Colonic mucosa (tissue), 4 donors: ENCODE measurements at regions not wholly inside any gene's neighbourhood (a gene's known extent, or its start where the extent isn't known, plus 50 kb on each side); places are given as distances from the start of the nearest gene placed in this dataset.

ENCODE experiments used
- DNase-seq: peaks from one replicate; pipeline ENCODE4 v3.0.0-alpha.2; 2020
- H3K27ac ChIP-seq: fragments of 200-600 bp; one replicate; pipeline ENCODE4 v1.8.0; 2021
- H3K27me3 ChIP-seq: fragments of 200-600 bp; one replicate; pipeline ENCODE4 v1.8.0; 2021
- H3K36me3 ChIP-seq: fragments of 200-600 bp; one replicate; pipeline ENCODE4 v1.8.0; 2021
- H3K4me1 ChIP-seq: fragments of 200-600 bp; one replicate; pipeline ENCODE4 v1.8.0; 2021; ENCODE audit warnings: mild to moderate bottlenecking
- H3K4me3 ChIP-seq: fragments of 200-600 bp; one replicate; pipeline ENCODE4 v1.8.0; 2021
- H3K9ac ChIP-seq, 2 donors: one replicate each; pipeline ENCODE4 v1.7.0; 2013; ENCODE audit warnings: control low read depth in 2 of 2, low read depth in 2 of 2, low read length in 2 of 2
- H3K9me3 ChIP-seq: fragments of 200-600 bp; one replicate; pipeline ENCODE4 v1.8.0; 2021
- intact Hi-C: fragments of 100-400 bp; cut with DNase I; formaldehyde crosslinking; loops from one replicate; pipeline ENCODE4 v1.14.1; 2022
- TF ChIP-seq, protein P1 (sequence below): fragments of 200-600 bp; IDR thresholded peaks from one replicate; pipeline ENCODE4 v1.8.0; 2022; ENCODE audit warnings: antibody characterized with exemption, mild to moderate bottlenecking
- donor health status: healthy.
- donor health status: DM: no; HTN: no; CAD: no.
- donor health status: DM: no; HTN: no; CAD: no.

DNA sequence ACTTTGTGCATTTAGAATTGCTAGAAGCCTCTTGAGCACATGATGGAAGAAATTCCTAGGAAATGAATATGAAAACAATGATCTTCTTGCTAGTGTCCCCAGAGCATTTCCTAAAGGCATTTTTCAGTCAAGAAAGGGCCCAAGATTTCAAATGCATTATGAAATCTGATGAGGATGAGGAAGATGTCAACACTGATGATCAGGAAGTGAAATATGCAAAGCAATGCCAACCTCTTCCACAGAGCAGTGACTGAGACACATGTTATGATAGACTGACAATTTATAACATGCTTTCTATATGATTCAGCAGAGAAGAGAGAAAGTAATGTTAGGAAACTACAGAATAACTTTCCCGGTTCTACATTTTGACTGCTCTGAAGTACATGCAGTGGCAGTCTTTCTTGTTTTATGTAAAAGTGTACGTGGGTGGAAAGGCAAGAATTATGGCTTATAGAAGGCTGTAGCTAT, 859.1 kb upstream of the GOT2 start:
- intact Hi-C loops = no loop called here
- no peak overlapping the region for H3K4me3 ChIP-seq
- no peaks in the 10 kb centered on the region for H3K4me1 ChIP-seq
- TF ChIP-seq, protein P1, sequence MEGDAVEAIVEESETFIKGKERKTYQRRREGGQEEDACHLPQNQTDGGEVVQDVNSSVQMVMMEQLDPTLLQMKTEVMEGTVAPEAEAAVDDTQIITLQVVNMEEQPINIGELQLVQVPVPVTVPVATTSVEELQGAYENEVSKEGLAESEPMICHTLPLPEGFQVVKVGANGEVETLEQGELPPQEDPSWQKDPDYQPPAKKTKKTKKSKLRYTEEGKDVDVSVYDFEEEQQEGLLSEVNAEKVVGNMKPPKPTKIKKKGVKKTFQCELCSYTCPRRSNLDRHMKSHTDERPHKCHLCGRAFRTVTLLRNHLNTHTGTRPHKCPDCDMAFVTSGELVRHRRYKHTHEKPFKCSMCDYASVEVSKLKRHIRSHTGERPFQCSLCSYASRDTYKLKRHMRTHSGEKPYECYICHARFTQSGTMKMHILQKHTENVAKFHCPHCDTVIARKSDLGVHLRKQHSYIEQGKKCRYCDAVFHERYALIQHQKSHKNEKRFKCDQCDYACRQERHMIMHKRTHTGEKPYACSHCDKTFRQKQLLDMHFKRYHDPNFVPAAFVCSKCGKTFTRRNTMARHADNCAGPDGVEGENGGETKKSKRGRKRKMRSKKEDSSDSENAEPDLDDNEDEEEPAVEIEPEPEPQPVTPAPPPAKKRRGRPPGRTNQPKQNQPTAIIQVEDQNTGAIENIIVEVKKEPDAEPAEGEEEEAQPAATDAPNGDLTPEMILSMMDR = no peak
- no peak overlapping the region for H3K9ac ChIP-seq
- no peak overlapping the region for H3K27ac ChIP-seq
- H3K36me3 ChIP-seq = no peaks in the 10 kb centered on the region
- H3K27me3 ChIP-seq = no peaks in the 10 kb centered on the region
- DNase-seq = no peak
- no peaks in the 10 kb centered on the region for H3K9me3 ChIP-seq

DNA sequence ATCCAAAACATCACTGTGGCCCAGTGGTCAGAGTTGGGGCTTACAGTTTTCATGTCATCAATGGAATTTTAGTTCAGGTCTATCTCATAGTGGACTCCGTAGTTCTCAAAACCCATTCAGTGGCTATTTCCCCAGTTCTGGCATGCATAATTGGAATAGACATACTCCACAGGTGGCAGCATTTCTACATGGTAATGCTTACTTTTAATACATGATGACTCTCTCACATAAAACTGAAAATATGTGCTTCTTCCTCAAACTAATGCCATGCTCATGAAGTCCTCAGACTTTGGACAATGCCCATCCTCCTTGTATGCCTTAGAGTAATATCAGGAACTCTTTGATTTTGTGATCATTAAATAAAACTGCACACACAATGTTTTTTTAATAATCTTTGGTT, 857.4 kb upstream of the GOT2 start:
- Histone ChIP-seq H3K4me1 (no peaks in the 10 kb centered on the region), H3K4me3 (no peak overlapping the region), H3K27ac (no peak overlapping the region), H3K27me3 (no peaks in the 10 kb centered on the region), H3K36me3 (no peaks in the 10 kb centered on the region), H3K9ac (no peak overlapping the region), H3K9me3 (no peaks in the 10 kb centered on the region)
- intact Hi-C loops = no loop called here
- DNase-seq = no peak
- TF ChIP-seq, protein P1 = no peak

- no peaks in the 10 kb centered on the region for H3K4me1 ChIP-seq
- H3K9me3 ChIP-seq = no peaks in the 10 kb centered on the region
- H3K27ac ChIP-seq = no peak overlapping the region
- no peak overlapping the region for H3K4me3 ChIP-seq
- TF ChIP-seq, protein P1 = no peak
- H3K9ac ChIP-seq = no peak overlapping the region
- no peaks in the 10 kb centered on the region for H3K27me3 ChIP-seq
- intact Hi-C loops = no loop called here
- H3K36me3 ChIP-seq = no peaks in the 10 kb centered on the region
- no peak for DNase-seq
These were observed 856.7 kb upstream of the GOT2 start for GRCh38 chr16:59590845-59591244.

DNA sequence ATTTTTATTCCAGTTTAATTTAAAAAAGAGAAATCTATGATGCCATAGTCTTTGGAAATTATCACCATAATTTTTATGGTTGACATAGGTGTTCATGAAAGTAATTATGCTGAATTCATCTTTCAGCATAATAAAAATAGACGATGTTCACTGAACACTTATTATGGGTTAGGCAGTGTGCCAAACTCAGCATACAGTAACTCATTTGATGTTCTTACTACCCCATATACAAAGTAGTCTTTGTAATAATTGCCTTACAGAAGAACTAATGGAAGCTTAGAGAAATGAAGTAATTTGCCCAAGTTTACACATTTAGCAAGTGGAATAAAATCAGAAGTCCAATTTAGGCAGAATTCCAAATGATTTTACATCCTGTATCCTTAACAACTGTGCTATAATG, 852.2 kb upstream of the GOT2 start:
- intact Hi-C loops = no loop called here
- Histone ChIP-seq H3K4me3 (no peak overlapping the region), H3K9me3 (no peaks in the 10 kb centered on the region), H3K9ac (no peak overlapping the region), H3K4me1 (no peaks in the 10 kb centered on the region), H3K36me3 (no peaks in the 10 kb centered on the region), H3K27me3 (no peaks in the 10 kb centered on the region), H3K27ac (no peak overlapping the region)
- TF ChIP-seq, protein P1 = no peak
- no peak for DNase-seq

- DNase-seq = no peak
- intact Hi-C loops = no loop called here
- H3K9ac ChIP-seq = no peak overlapping the region
- H3K36me3 ChIP-seq = no peaks in the 10 kb centered on the region
- no peak overlapping the region for H3K27ac ChIP-seq
- no peaks in the 10 kb centered on the region for H3K9me3 ChIP-seq
- TF ChIP-seq, protein P1 = no peak
- H3K4me3 ChIP-seq = no peak overlapping the region
- no peaks in the 10 kb centered on the region for H3K27me3 ChIP-seq
- H3K4me1 ChIP-seq = no peaks in the 10 kb centered on the region
These were observed 840.2 kb upstream of the GOT2 start for GRCh38 chr16:59574296-59574695.
